GM12878 (cell line): ENCODE measurements at regions not wholly inside any gene's neighbourhood (a gene's known extent, or its start where the extent isn't known, plus 50 kb on each side); places are given as distances from the start of the nearest gene placed in this dataset.

ENCODE experiments used
- ATAC-seq: fragments of 200-7000 bp; cut with Tn5 transposase; 3 replicates; pipeline ENCODE4 v1.9.1; 2020; ENCODE audit warnings: mild to moderate bottlenecking, moderate library complexity
- BruUV-seq: library from RNA; stranded (reverse); fragments of 400-500 nt; replicated peaks from 2 replicates; lab custom pipeline; 2021; lab: Mats Ljungman, UMichigan
- CTCF ChIA-PET: fragments of 300-600 bp; sonication (Branson Sonifier 250); formaldehyde crosslinking; extraction: SDS; loops from one replicate; lab custom pipeline; 2021; ENCODE audit warnings: inconsistent platforms; lab: Yijun Ruan, JAX
- POLR2A ChIA-PET: fragments of 350-600 bp; formaldehyde crosslinking; extraction: SDS; loops from one replicate; lab custom pipeline; 2021; ENCODE audit warnings: inconsistent platforms; lab: Charles Lee
- RAD21 ChIA-PET: fragments of 300-600 bp; sonication (Branson Sonifier 250); formaldehyde crosslinking; loops from one replicate; lab custom pipeline; 2023; ENCODE audit warnings: antibody characterized with exemption; ENCODE audit not compliant: unreplicated experiment; lab: Charles Lee
- SMC1A ChIA-PET: fragments of 300-600 bp; sonication (Branson Sonifier 250); formaldehyde crosslinking; loops from one replicate; lab custom pipeline; 2023; ENCODE audit not compliant: unreplicated experiment, uncharacterized antibody; lab: Charles Lee
- DNase-seq: peaks from one replicate; pipeline ENCODE4 v3.0.0-alpha.2; 2011; ENCODE audit warnings: low read depth, low spot score
- FAIRE-seq: peaks from 3 replicates; lab custom pipeline; 2011; peaks lifted over from hg19 to GRCh38; lab: Jason Lieb, UNC
- H2AFZ ChIP-seq: 2 replicates; pipeline ENCODE4 v1.6.0; 2011; ENCODE audit warnings: low read depth, low read length, control low read depth; ENCODE audit not compliant: control insufficient read depth
- H3K27ac ChIP-seq: 2 replicates; pipeline ENCODE4 v1.5.1; 2011; ENCODE audit warnings: control low read depth; ENCODE audit not compliant: control insufficient read depth, insufficient read depth
- H3K27me3 ChIP-seq, 2 experiments: replicated peaks in 1 of 2; 2 replicates each; pipeline versions ENCODE4 v1.6.0 to v1.6.1; 2011; ENCODE audit warnings: low read length in 1 of 2; ENCODE audit not compliant: control insufficient read depth in 2 of 2, insufficient read depth in 2 of 2
- H3K36me3 ChIP-seq, 2 experiments: 2 replicates each; pipeline ENCODE4 v1.5.1; 2011; ENCODE audit warnings: low read length in 1 of 2; ENCODE audit not compliant: control insufficient read depth in 2 of 2, insufficient read depth in 2 of 2
- H3K4me1 ChIP-seq: 2 replicates; pipeline ENCODE4 v1.6.1; 2011; ENCODE audit warnings: mild to moderate bottlenecking, low read length, moderate library complexity, mixed read lengths; ENCODE audit not compliant: control insufficient read depth, insufficient read depth
- H3K4me2 ChIP-seq: 2 replicates; pipeline ENCODE4 v1.6.0; 2011; ENCODE audit warnings: control low read depth; ENCODE audit not compliant: control insufficient read depth, insufficient read depth
- H3K4me3 ChIP-seq: fragments of 200-600 bp; sonication (generic); 2 replicates; pipeline ENCODE4 v1.5.1; 2016
- H3K79me2 ChIP-seq: 2 replicates; pipeline ENCODE4 v1.6.0; 2011; ENCODE audit warnings: low read length; ENCODE audit not compliant: control insufficient read depth, insufficient read depth
- H3K9ac ChIP-seq: 2 replicates; pipeline ENCODE4 v1.8.0; 2011; ENCODE audit warnings: low read length, control low read depth, mixed read lengths; ENCODE audit not compliant: control insufficient read depth, insufficient read depth
- H3K9me3 ChIP-seq: replicated peaks from 3 replicates; pipeline ENCODE4 v1.5.1; 2011; ENCODE audit warnings: mild to moderate bottlenecking, low read length; ENCODE audit not compliant: control insufficient read depth, insufficient read depth
- H4K20me1 ChIP-seq: 2 replicates; pipeline ENCODE4 v1.6.0; 2011; ENCODE audit not compliant: control insufficient read depth, insufficient read depth
- ATF3 ChIP-seq: IDR thresholded peaks from 2 replicates; pipeline ENCODE4 v1.6.1; 2011; ENCODE audit warnings: low read depth, mild to moderate bottlenecking, low read length, moderate library complexity, borderline replicate concordance; ENCODE audit errors: extremely low read depth
- DPF2 ChIP-seq: fragments of 450-650 bp; IDR thresholded peaks from 2 replicates; pipeline ENCODE4 v1.6.1; 2017; ENCODE audit warnings: mild to moderate bottlenecking
- HCFC1 ChIP-seq: fragments of 150-350 bp; IDR thresholded peaks from 2 replicates; pipeline ENCODE4 v1.6.1; 2014; ENCODE audit warnings: low read length
- HDAC6 ChIP-seq: fragments of 200-600 bp; sonication (generic); IDR thresholded peaks from one replicate; pipeline ENCODE4 v1.8.0; 2017; ENCODE audit warnings: antibody characterized with exemption; ENCODE audit not compliant: unreplicated experiment
- KAT2A ChIP-seq: conservative IDR thresholded peaks from 2 replicates; pipeline ENCODE4 v1.6.1; 2011; ENCODE audit warnings: low read depth, low read length; ENCODE audit not compliant: control insufficient read depth
- MEF2B ChIP-seq: fragments of 450-650 bp; IDR thresholded peaks from 2 replicates; pipeline ENCODE4 v1.6.1; 2018; ENCODE audit warnings: mild to moderate bottlenecking, moderate library complexity; ENCODE audit not compliant: partially characterized antibody, poor library complexity, severe bottlenecking
- MYB ChIP-seq: fragments of 150-350 bp; IDR thresholded peaks from 2 replicates; pipeline ENCODE4 v1.6.1; 2014; ENCODE audit warnings: mild to moderate bottlenecking, low read depth, low read length, borderline replicate concordance
- PRDM15 ChIP-seq: fragments of 450-650 bp; formaldehyde crosslinking; IDR thresholded peaks from 2 replicates; pipeline ENCODE4 v1.4.0; 2020; ENCODE audit warnings: mild to moderate bottlenecking, moderate library complexity
- RAD51 ChIP-seq: fragments of 450-650 bp; IDR thresholded peaks from 2 replicates; pipeline ENCODE4 v1.6.1; 2016; ENCODE audit warnings: moderate library complexity, mild to moderate bottlenecking, inconsistent platforms
- RBBP5 ChIP-seq: fragments of 200-600 bp; sonication (generic); conservative IDR thresholded peaks from 2 replicates; pipeline ENCODE4 v1.6.1; 2016
- RUNX3 ChIP-seq: IDR thresholded peaks from 2 replicates; pipeline ENCODE4 v1.6.1; 2012; ENCODE audit warnings: low read length, inconsistent platforms
- SIX5 ChIP-seq: IDR thresholded peaks from 2 replicates; pipeline ENCODE4 v1.6.1; 2011; ENCODE audit warnings: mild to moderate bottlenecking, low read depth, low read length, moderate library complexity; ENCODE audit not compliant: severe bottlenecking
- USF1 ChIP-seq: IDR thresholded peaks from 2 replicates; pipeline ENCODE4 v1.6.1; 2011; ENCODE audit warnings: borderline replicate concordance, low read depth, mild to moderate bottlenecking, moderate library complexity, mixed read lengths, low read length; ENCODE audit not compliant: insufficient read depth; ENCODE audit errors: extremely low read length
- USF2 ChIP-seq: IDR thresholded peaks from 2 replicates; pipeline ENCODE4 v1.6.1; 2011; ENCODE audit warnings: low read depth, low read length, improper control_type of control experiment, borderline replicate concordance
- ZSCAN29 ChIP-seq: fragments of 450-650 bp; IDR thresholded peaks from 2 replicates; pipeline ENCODE4 v1.6.1; 2017; ENCODE audit warnings: mild to moderate bottlenecking, moderate library complexity
- WGBS: methylation state at CpG from one replicate; pipeline ENCODE4 v1.1.6; 2016; ENCODE audit warnings: low lambda C conversion rate; ENCODE audit not compliant: insufficient replicate concordance, insufficient coverage; ENCODE audit errors: missing lambda C conversion rate; 5-methylcytosine and 5-hydroxymethylcytosine counted together
- in situ Hi-C: fragments of 300-500 bp; cut with MboI; formaldehyde crosslinking; loops from 9 replicates; pipeline ENCODE4 v1.14.3; 2018; ENCODE audit warnings: mixed read lengths
- intact Hi-C: fragments of 100-400 bp; cut with micrococcal nuclease; formaldehyde crosslinking; loops from one replicate; pipeline ENCODE4 v1.14.2; 2022; ENCODE audit not compliant: unreplicated experiment

DNA sequence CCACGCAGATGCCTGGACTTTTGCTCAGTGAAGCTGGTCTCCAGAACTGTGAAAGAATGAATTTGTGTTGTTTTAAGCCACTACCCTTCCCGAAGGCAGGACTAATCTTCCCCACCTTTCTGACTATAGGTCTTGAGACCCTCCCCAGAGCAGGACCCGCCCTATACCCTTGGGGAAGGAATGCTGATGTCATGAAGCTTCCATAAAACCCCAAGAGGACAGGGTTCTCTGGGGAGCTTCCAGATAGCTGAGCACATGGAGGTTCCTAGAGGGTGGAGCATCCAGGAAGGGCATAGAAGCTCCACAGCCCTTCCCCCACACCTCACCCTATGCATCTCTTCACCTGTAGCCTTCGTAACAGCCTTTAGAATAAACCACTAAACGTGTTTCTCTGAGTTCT is 287.8 kb downstream of the SOX9 start (continued):
- TF ChIP-seq PRDM15 (CRISPR knock-in tag) (no peak), MYB (no peak), RUNX3 (no peak), MEF2B (no peak), KAT2A (no peak)

GRCh38 chr17:72409405-72410002 is 288.7 kb downstream of the SOX9 start:
- H3K27me3 ChIP-seq, result no peaks in the 10 kb centered on the region
- no TSS peak for BruUV-seq
- DNase-seq (no peak), FAIRE-seq (peak; percentile 81), ATAC-seq (peak; percentile 50)
- intact Hi-C loops (loop anchor here (5.0 kb wide), 1 partner anchor 287 kb away; the partner anchor contains the start of gene SOX9), in situ Hi-C loops (loop anchor here (25.0 kb wide), 1 partner anchor 1878 kb away; no protein-coding TSS in a partner anchor)
- H3K36me3 ChIP-seq, result peaks cover 0 to 1% of the 10 kb centered on the region in 2 experiments; a peak in 1 of 4 replicates
- SMC1A ChIA-PET, result interaction anchor here (0.9 to 8.8 kb wide), 6 partner anchors 8 to 111 kb away, joined by 3 to 65 read pairs (median 13); no protein-coding TSS in a partner anchor
- WGBS, result 53% methylated on average over 2 of the region's 2 CpGs
- TF ChIP-seq SIX5, result peak; percentile 75
- peak; percentile 72 for TF ChIP-seq HCFC1
- peak; percentile 57; the same call in 1 of the 2 replicates for TF ChIP-seq RAD51
- TF ChIP-seq USF1, result peak; percentile 23
- TF ChIP-seq DPF2, result no peak
- TF ChIP-seq ATF3, result peak; percentile 46; the same call in 1 of the 2 replicates
- no peak for TF ChIP-seq HDAC6
- TF ChIP-seq RBBP5, result no peak
- TF ChIP-seq ZSCAN29, result no peak
- TF ChIP-seq USF2, result peak; percentile 18; the same call in 1 of the 2 replicates
- H3K4me3 ChIP-seq, result no peak overlapping the region
- H3K79me2 ChIP-seq, result no peaks in the 10 kb centered on the region
- no peaks in the 10 kb centered on the region for H3K9me3 ChIP-seq
- H2AFZ ChIP-seq, result no peak overlapping the region
- CTCF ChIA-PET, result interaction anchor here (1.0 to 1.8 kb wide), 3 partner anchors 11 to 14 kb away, joined by 3 to 4 read pairs (median 4); no protein-coding TSS in a partner anchor
- H3K9ac ChIP-seq, result no peak overlapping the region
- POLR2A ChIA-PET, result interaction anchor here (0.6 to 2.3 kb wide), 2 partner anchors 10 to 97 kb away, joined by 5 read pairs; no protein-coding TSS in a partner anchor
- peaks cover 13% of the 10 kb centered on the region for H3K4me1 ChIP-seq
- no peak overlapping the region for H3K4me2 ChIP-seq
- no peaks in the 10 kb centered on the region for H4K20me1 ChIP-seq
- RAD21 ChIA-PET, result interaction anchor here (0.7 to 3.5 kb wide), 2 partner anchors 12 to 387 kb away, joined by 3 to 37 read pairs; no protein-coding TSS in a partner anchor
- no peak overlapping the region for H3K27ac ChIP-seq
